SHP77 (cell line): ENCODE measurements at regions not wholly inside any gene's neighbourhood (a gene's known extent, or its start where the extent isn't known, plus 50 kb on each side); places are given as distances from the start of the nearest gene placed in this dataset.
"Not testable (repeated sequence)": the region's sequence is repeated elsewhere in the genome, so short reads cannot be mapped to it uniquely, and the experiment has no call there.

Source experiments
- DNase-seq, 2 experiments: peaks; one replicate each; lab custom pipeline; 2025; lab: John Stamatoyannopoulos, UW

DNA sequence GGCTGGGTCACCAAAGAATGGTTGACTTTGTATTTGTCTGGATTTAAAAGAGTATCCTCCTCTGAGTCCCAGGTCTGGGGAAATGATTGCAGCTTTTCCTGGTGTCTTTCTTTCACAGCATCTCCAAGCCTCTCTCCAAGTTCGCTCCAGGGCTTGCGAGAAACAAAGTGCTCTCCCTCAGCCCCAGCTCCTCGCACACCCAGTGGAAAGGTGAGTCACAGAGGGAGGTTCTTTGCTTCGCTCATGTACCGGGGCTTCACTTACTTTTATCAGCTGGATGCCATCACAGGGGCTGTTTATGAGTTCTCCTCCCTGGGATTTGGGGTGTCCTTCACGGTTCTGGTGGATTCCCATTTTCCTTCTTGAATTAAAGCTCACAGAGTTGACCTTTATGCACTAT lies 252.2 kb upstream of the PLPP4 start:
- DNase-seq = no peak

DNA sequence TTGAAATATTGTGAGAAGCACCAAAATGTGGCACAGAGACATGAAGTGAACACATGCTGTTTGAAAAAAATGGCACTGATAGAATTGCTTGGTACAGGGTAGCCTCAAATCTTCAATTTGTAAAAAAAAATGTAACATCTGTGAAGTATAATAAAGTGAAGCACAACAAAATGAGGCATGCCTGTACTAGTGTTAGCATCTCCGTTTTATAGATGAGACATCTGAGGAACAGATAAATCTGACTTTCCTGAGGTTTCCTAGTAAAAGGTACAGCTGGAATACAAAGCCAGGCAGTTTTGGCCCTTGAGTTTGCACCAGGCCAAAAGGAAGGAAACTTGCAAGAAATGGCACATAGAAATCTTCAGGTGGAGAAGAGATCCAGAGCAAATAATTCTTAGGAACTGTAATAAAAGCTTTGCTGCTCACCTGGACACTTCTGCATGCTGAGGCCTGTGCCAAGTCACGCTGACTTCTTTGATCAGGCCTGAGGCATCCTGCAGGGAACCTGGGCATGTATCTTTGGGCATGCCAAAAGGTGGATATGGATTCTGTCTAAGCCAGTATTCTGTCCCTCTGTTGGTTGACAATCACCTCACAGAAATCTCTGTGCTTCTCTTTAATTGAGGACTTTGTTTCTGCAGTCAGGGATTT lies 251.5 kb upstream of the PLPP4 start:
- DNase-seq = no peak

DNA sequence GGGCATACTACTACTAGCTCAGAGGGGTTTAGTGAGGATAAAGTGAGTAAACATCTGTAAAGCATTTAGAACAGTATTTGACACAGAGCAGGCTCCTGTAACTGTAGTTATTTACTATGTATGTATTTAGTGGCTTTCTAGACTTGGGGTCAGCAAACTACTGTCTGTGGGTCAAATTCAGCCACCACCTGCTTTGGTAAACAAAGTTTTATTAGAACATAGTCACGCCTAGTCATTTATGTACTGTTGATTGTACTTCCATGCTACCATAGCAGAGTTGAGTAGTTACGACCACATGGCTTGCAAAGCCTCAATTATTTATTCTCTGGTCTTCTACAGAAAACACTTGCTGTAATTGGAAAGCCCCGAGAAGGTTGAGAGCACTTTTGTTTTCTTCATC lies 248.5 kb upstream of the PLPP4 start:
- DNase-seq = no peak

DNA sequence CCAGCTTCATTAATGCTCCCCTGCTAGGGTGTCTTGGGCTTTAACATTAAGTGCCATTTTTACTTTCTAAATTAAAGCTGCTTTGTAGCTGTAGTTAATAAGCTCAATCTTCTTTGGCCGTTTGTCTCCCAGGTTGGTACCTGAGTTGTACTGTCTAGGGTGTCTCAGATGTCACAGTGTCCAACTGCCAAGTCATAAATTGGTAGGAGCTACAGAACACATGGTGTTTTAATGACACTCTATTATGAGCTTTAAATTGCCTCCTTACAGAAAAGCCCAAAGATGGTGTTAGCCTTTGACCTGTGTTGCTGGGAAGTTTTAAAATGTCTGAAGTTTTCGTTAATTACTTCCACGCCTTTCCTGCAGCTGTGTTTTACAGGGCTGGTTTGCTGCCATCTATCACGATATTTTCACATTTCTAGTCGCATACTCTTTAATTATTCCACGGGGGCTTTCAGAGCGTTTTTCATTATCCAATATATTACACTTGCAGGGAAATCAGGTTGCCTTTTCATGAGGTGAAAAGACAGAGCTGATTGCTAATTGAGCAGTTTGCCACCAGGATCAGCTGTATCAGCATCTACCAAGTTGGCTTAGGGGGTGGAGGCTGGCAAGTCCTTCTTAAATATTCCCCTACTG lies 247.8 kb upstream of the PLPP4 start:
- no peak for DNase-seq

DNA sequence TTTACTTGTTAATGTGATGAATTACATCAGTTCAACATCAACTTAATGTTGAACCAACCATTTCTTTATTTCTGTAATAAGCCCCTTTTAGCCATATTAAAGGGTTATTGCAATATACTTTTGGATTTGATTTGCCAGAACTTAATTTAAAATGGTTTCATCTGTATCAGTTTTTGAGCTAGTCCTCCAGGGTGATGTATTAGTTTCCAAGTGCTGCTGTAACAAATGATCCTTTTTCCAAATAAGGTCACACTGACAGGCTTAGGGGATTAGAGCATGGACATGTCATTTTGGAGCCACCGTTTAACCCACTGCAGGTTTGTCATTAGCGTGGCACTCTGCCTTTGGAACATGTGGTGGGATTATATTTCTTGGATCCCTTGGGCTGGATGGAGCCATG lies 244.8 kb upstream of the PLPP4 start:
- DNase-seq = no peak

DNA sequence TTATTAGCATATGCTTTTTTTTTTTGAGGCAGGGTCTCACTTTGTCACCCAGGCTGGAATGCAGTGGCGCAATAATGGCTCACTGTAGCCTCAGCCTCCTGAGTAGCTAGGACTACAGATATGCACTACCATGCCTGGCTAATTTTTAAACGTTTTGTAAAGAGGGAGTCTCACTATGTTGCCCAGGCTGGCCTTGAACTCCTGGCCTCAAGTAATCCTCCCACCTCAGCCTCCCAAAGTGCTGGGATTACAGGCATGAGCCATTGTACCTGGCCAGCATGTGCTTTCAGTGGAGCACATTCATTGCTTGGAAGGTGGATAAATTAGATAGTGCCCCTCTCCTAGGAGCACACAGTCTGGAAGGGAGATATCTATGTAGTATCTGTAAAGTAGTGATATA lies 243.7 kb upstream of the PLPP4 start:
- DNase-seq = not testable (repeated sequence)

DNA sequence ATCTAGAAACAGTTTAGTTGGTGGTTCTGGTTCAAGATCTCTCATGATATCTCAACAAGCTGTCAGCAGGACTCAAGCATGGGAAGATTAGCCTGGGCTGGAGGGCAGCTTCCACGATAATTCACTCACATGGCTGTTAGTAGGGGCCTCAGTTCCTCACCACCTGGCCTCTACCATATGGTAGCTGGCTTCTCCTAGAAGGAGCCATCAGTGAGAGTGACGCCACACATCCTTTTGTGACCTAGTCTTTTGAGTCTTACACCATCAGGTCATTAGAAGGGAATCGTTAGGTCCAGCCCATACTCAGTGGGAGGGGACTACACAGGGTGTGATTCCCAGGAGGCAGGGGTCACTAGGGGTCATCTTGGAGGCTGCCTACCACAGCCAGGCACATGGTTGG lies 239.3 kb upstream of the PLPP4 start:
- DNase-seq = no peak

DNA sequence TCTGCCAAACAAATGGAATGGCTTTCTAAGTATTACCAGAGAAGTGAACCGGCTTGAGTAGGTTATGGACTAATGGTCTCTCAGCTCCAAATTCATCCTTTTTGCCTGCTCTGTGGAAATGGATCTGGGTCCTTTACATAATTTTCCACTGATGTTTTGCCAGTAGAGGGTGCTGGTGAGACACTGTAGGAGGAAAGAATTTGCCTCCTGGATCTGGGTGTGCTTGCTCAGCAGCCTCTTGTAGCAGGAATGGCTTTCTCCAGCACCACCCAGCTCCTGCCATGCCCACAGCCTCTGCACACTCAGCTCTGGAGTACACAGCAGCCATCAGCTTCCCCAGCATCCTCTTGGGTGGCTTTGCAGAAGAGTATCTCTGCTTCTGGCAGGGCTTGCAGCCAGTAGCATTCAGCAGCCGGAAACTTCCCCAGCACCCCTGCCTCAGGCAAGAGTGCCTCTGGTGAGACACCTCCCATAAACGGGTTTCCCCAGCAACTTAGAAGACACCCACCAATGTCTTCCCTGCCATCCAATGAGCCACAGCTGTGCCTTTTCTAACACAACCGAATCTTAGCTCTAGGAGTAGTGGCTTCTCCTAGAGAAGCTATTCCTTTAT lies 235.0 kb upstream of the PLPP4 start:
- DNase-seq = peak; percentile 26 to 56

DNA sequence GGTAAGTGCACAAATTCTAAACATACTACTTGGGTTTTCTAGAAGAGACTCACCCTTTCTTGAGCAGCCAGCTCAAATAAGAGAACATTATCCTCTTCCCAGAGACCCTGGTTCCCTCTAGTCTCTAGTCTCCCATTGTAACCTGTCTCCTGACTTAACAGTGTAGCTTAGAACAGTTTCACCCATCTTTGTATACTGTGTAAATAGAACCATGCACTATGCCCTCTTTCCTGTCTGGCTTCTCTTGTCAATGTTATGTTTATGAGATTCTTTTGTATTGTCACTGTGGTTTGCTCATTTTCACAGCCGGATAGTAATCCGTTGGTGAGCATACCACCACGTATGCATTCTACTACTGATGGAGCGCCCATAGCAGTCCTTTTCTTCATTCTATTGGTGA lies 227.4 kb upstream of the PLPP4 start:
- DNase-seq = no peak

DNA sequence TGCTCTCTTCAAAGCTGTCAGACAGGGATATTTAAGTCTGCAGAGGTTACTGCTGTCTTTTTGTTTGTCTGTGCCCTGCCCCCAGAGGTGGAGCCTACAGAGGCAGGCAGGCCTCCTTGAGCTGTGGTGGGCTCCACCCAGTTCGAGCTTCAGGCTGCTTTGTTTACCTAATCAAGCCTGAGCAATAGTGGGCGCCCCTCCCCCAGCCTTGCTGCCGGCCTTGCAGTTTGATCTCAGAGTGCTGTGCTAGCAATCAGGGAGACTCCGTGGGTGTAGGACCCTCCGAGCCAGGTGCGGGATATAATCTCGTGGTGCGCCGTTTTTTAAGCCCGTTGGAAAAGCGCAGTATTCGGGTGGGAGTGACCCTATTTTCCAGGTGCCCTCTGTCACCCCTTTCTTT lies 217.3 kb upstream of the PLPP4 start:
- DNase-seq = not testable (repeated sequence)

DNA sequence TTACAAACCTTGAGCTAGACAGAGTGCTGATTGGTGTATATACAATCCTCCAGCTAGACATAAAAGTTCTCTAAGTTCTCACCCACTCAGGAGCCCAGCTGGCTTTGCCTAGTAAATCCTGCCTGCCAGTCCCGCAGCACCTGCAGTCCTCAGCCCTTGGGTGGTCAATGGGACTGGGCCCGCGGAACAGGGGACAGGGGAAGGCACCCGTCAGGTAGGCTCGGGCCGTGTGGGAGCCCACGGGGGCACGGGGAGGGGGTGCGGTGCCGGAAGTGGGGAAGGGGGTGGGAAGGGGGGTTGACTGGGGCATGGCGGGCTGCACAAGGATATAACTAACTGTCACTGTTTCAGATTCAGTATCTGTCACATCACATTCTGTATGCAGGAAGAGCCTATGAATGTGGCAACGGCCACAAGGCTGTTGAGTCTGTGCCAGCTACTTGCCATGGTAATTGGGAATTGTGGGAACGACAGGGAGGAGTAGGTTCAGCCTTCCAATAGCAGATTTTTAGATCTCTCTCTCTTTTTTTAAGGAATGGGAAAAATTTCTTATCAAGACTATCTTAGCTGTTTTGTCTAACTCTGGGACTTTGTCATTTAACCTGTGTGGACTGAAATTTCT lies 205.1 kb upstream of the PLPP4 start:
- no peak for DNase-seq

DNA sequence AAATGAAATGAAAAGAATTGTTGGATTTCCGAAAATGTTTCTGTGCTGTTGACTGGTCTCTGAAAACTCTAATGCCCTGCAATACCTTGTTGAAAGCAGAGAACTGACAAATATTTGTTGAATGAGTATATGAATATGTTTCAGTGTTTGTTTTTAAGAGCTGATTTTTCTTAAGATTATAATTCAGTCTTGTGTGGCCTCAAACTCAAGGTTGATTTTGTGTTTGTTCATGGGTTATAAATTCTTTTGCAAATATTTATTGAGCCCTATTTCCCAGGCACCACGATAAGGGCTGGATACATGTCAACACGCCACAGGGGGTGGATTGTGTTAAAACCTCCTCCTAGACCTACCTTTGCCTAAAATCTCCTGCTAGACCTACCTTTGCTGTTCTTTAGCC lies 203.9 kb upstream of the PLPP4 start:
- DNase-seq = no peak

DNA sequence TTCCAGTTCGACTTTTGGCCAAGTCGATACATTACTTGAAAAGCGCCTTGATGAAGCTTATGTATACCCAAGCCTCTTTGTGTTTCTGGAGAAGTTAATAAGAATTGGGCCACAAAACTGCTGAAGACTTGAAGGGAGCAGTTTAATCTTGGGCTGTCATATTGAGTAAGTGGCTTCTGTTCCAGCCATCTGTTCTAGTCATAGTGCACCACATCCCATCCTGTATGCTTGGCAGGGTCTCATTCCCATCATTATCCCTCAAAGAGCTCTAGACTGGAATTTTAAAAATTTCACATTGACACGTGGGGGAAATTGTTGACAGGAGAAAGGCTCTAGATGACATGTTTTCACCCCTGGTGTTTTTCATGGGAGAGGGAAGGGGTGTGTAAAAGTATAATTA lies 196.6 kb upstream of the PLPP4 start:
- DNase-seq = no peak

DNA sequence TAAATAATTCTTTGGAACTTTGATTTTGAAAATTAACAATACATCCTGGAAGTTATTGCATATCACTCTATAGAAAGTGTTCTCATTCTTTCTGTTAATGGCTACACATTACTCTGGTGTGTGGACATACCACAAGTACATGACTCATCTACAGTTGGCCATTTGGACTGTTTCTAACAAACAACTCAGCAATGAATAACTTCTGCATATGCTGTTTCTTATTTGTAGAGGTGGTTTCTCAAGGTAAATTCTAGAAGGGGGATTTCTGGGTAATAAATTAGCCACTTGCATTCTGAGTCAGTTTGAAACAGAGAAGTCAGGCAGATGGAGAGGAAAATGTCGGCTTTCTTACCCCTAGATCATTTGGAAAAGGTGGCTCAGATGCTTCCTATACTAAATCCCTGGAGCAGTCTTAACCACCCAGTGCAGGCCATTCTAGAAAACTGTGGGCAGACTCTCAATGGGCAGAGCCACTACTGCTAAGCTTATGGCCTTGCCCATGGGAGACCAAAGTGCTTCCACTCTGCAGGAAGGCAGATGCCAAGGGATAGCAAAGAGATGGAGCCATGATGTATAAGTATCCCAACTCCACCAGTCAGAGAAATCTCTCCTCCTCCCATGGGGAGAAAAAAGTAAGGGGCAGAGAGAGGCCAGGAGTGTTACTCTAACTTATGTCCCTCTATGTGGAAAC lies 194.0 kb upstream of the PLPP4 start:
- no peak for DNase-seq

DNA sequence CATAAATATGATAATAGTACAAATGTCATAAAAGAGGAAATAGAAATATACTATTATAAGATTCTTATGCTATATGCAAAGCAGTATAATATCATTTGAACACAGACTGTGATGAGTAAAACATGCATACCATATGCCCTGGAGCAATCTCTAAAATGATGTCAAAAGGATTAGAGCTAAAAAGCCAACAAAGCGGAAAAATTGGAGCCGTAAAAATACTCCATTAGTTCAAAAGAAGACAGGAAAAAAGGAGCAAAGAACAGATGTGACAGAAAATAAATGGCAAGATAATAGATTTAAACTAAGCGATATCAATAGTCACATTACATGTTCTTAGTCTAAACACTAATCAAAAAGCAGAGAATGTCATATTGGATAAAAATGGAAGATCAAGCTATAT lies 191.0 kb upstream of the PLPP4 start:
- no peak for DNase-seq

DNA sequence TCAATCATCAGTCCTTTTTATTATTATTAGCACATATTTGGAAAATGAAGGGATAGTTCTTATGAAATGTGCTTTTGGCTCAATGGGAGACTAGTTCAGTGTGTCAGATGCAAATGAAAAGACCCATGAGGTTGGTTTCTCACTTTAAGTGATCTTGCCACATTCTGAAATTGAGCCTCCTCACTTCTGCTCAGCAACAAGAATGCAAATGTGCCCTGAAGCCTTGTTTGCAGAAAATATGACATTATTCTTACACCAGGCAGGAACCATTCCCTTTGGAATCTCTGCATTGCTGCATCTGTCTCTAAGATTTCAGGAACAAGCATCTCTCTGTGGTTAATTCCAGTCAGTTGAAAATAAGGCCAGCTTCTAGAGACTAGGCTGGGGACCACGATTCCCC lies 186.1 kb upstream of the PLPP4 start:
- DNase-seq = no peak

DNA sequence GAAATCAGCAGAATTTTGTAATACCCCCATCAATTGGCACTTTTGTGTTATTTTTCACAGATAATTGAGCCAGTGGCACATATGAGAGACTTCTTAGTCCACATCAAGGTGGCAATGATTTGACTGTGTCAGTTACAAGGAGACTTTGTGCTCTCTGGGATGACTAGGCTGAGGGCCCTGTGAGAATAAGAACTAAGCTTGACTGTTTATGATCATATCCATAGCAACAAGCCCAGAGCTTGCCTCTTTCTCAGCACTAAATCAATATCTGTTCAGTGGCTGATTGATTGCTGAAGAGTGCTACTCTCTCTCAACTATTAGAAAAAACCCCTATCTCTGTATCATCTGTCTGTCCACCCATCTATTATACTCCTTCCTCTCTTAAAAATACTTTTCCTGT lies 185.3 kb upstream of the PLPP4 start:
- DNase-seq = no peak

DNA sequence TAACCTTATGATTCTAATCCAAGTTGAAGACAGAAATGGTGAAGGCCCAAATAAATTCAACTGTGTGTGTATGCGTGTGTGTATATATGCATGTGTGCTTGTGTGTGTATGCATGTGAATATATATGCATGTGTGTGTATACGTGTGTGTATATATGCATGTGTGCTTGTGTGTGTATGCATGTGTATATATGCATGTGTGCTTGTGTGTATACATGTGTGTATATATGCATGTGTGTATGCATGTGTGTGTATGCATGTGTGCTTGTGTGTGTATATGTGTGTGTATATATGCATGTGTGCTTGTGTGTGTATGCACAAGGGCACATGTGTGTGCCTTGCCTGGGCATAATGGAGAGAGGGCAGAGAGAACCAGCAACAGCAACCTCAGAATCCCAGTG lies 184.7 kb upstream of the PLPP4 start:
- DNase-seq = no peak

DNA sequence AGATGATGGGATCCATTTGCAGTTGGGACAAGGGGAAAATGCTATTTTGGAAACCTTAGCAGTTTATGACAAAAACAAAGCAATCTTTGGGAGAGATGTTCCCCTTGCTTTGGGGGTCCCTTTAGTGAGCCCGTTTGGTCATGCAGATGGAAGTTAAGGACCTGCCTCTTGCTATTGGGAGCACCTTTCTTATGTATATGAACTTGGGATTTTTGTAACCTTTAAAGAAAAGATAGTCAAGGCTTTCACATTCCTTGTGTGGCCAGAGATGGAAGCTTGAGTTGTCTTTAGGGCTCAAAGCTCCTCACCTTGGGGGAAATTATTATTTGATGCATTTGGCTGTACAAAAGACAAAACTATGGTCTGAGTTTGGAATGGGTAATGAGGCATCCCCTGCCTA lies 179.0 kb upstream of the PLPP4 start:
- DNase-seq = no peak

DNA sequence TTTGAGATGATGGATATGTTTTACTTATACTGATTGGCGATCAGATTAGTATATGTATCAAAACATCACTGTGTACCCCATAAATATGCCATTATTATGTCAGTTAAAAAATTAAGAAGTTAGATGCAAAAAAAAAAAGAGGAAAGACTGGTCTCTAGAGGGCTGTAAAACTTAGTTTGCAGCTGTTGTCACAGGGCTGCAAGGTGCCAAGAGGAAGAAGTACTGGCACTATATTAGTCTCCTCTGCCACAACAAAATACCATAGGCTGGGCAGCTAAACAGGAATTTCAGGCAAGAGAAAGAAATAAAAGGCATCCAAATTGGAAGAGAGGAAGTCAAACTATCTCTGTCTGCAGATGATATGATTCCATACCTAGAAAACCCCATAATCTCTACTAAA lies 177.8 kb upstream of the PLPP4 start:
- no peak for DNase-seq

DNA sequence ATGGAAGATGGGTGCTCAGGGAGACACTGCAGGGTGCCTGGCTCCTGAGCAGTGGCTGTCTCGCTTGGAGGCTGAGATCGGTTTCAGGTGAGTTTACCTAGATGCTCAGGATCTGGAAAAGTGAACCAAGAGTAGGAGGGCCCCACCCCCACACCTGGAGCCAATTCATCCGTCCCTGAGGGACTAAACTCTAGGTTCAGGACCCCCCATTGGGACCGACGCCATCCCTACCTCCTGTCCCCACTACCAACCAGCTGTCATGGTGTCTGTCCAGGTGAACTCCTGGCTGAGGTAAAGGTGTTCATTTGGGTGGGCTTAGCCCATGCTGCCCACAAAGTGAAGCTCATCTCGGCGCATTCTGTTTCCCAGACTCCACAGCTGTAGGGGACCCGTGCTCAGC lies 174.6 kb upstream of the PLPP4 start:
- no peak for DNase-seq

DNA sequence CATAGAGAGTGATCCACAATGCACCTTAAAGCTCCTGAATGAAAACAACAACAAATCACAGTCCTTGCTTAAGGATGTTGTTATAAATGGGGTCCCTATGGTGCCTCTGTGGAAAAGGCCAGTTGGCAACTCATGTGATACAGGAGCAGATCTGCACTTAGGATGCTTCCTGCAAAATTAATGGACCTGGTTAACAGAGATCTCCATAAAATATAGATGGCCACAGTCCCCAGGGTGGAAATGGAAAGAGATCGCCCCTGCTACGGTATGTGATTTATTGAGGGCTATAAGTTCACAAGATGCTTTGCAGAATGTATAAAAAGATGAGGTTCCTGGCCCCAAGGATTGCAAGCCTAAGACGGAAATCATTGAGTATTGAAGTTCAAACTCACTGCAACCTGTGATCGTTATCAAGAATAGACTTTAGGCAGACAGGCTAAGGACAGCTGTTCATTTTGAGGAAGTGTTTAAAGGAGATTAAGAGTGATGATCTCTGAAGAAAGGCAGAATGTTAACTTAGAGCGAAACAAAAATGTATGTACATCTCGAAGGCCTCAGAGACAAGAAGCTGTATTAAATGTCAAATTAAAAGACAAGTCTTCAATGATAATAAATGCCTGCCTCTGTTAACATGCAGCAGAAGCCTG lies 174.1 kb upstream of the PLPP4 start:
- DNase-seq = no peak
